B cell (primary cell): ENCODE measurements at regions not wholly inside any gene's neighbourhood (a gene's known extent, or its start where the extent isn't known, plus 50 kb on each side); places are given as distances from the start of the nearest gene placed in this dataset.

Experiments
- EZH2 ChIP-seq: IDR thresholded peaks from 2 replicates; pipeline ENCODE4 v1.6.1; 2012; ENCODE audit warnings: borderline replicate concordance, low read depth, mild to moderate bottlenecking, moderate library complexity, low read length; ENCODE audit not compliant: insufficient read depth, poor library complexity, severe bottlenecking
- TF ChIP-seq, protein P1 (sequence below): fragments of 200-600 bp; IDR thresholded peaks from one replicate; pipeline ENCODE4 v1.8.0; 2022; ENCODE audit warnings: antibody characterized with exemption, mild to moderate bottlenecking

DNA sequence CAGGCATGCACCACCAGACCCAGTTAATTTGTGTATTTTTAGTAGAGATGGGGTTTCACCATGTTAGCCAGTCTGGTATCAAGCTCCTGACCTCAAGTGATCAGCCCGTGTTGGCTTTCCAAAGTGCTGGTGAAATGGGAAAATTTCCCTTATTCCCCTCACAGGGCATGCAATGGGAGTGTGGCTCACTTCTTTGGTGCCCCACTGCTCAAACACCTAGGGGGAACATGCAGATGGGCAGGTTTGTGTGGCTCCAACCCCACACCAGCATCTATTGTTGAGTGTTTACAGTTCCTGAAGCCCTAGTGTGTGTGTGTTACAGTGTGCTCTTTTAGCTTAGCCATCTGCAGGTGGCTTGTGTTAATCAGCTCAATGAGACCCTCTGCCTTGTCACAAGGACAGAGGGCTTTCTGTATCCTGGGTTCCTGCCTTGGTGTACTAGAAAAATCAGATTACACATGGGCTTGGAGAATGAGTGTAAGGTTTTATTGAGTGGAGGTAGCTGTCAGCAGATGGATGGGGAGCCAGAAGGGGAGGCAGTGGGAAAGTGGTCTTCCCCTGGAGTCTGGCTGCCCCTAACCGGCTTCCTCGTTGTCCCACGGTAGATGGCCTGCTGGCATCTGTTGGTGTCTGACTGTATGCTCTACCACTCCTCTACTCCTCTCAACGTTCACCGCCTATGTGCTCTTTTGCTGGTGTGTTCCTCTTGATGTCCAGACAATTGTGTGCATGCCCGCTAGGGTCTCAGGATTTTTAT lies 248.1 kb upstream of the CBLB start:
- TF ChIP-seq, protein P1, sequence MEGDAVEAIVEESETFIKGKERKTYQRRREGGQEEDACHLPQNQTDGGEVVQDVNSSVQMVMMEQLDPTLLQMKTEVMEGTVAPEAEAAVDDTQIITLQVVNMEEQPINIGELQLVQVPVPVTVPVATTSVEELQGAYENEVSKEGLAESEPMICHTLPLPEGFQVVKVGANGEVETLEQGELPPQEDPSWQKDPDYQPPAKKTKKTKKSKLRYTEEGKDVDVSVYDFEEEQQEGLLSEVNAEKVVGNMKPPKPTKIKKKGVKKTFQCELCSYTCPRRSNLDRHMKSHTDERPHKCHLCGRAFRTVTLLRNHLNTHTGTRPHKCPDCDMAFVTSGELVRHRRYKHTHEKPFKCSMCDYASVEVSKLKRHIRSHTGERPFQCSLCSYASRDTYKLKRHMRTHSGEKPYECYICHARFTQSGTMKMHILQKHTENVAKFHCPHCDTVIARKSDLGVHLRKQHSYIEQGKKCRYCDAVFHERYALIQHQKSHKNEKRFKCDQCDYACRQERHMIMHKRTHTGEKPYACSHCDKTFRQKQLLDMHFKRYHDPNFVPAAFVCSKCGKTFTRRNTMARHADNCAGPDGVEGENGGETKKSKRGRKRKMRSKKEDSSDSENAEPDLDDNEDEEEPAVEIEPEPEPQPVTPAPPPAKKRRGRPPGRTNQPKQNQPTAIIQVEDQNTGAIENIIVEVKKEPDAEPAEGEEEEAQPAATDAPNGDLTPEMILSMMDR, result no peak
- TF ChIP-seq EZH2, result no peak
